BLaER1 treated with 17β-estradiol and CSF1 and Interleukin-3, amounts not matched to agents 10 nM and 100 nM (cell line): ENCODE measurements at regions not wholly inside any gene's neighbourhood (a gene's known extent, or its start where the extent isn't known, plus 50 kb on each side); places are given as distances from the start of the nearest gene placed in this dataset.

ENCODE experiments used
- H3K27ac ChIP-seq, 11 experiments: shearing (Covaris generic); formaldehyde crosslinking; 2 replicates each; pipeline ENCODE4 v1.8.1; 2022
- H3K27me3 ChIP-seq, 11 experiments: shearing (Covaris generic); formaldehyde crosslinking; 2 replicates each; pipeline ENCODE4 v1.8.1; 2022
- H3K36me3 ChIP-seq, 11 experiments: shearing (Covaris generic); formaldehyde crosslinking; 2 replicates each; pipeline ENCODE4 v1.8.1; 2022
- H3K4me1 ChIP-seq, 10 experiments: shearing (Covaris generic); formaldehyde crosslinking; 2 replicates each; pipeline ENCODE4 v1.8.1; 2022
- H3K4me2 ChIP-seq, 11 experiments: shearing (Covaris generic); formaldehyde crosslinking; 2 replicates each; pipeline ENCODE4 v1.8.1; 2022
- H3K4me3 ChIP-seq, 10 experiments: shearing (Covaris generic); formaldehyde crosslinking; 2 replicates each; pipeline ENCODE4 v1.8.1; 2022
- H3K9ac ChIP-seq, 11 experiments: shearing (Covaris generic); formaldehyde crosslinking; 2 replicates each; pipeline ENCODE4 v1.8.1; 2022
- H3K9me3 ChIP-seq, 11 experiments: shearing (Covaris generic); formaldehyde crosslinking; replicated peaks in 1 of 11; 2 replicates each; pipeline ENCODE4 v1.8.1; 2022
- H4K20me1 ChIP-seq, 11 experiments: shearing (Covaris generic); formaldehyde crosslinking; 2 replicates each; pipeline ENCODE4 v1.8.1; 2022
- Cebpa-rat ChIP-seq, 11 experiments: shearing (Covaris generic); IDR thresholded peaks; 2 replicates each; pipeline ENCODE4 v1.8.1; 2022

DNA sequence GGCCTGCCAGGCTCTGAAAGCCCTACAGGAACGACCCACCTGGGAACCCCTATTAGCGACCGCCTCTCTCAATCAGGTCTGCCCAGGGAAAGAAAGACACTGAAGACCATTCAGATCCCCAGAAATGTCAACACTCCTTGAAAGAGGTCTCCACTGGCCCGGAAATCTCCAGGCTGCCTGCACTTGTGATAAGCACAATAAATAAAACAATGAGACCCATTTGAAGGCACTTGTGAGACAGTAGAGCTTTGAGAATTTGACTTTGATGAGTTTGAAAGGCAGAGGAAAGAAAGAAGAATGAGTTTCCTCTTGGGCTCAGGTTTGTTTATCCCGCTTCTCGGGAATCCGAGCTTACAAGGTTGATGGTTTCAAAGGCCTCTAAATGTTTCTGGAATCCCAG is 416.3 kb downstream of the BUD13 start:
- H3K9ac ChIP-seq, result no peak overlapping the region
- H3K4me3 ChIP-seq, result no peak overlapping the region
- H3K36me3 ChIP-seq, result no peaks in the 10 kb centered on the region
- no peaks in the 10 kb centered on the region for H4K20me1 ChIP-seq
- H3K27me3 ChIP-seq, result no peaks in the 10 kb centered on the region
- H3K4me2 ChIP-seq, result no peak overlapping the region
- H3K4me1 ChIP-seq, result peaks cover 0 to 9% (median 5%) of the 10 kb centered on the region in 10 experiments; a peak in 8 of 20 replicates
- H3K27ac ChIP-seq, result no peak overlapping the region
- H3K9me3 ChIP-seq, result no peaks in the 10 kb centered on the region
- TF ChIP-seq Cebpa-rat (IDR thresholded peaks at IDR 0.05), result no peak

DNA sequence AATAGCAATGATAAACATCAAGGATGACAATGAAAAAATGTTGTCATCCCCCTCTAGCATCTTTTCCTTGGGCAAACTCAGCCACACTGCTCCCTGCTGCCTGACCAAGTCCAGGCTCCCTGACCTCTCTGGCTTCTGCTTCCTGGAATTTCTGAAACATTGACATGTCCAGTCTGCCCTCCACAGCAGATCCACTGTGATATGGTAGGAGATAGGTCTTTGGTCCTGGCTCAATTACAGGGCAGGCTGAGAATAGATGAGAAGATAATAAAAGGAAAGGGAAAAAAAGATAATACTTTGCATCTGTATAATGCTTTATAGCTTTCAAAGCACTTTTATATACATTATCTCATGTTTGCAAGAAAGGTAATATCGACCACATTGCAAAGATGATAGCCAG is 417.7 kb downstream of the BUD13 start:
- no peak overlapping the region for H3K27ac ChIP-seq
- no peak for TF ChIP-seq Cebpa-rat (IDR thresholded peaks at IDR 0.05)
- H3K27me3 ChIP-seq, result no peaks in the 10 kb centered on the region
- no peaks in the 10 kb centered on the region for H3K36me3 ChIP-seq
- no peak overlapping the region for H3K4me3 ChIP-seq
- no peaks in the 10 kb centered on the region for H4K20me1 ChIP-seq
- H3K9ac ChIP-seq, result no peak overlapping the region
- peaks cover 0 to 6% (median 0%) of the 10 kb centered on the region in 11 experiments; a peak in 1 of 22 replicates for H3K9me3 ChIP-seq
- peaks cover 0 to 12% (median 5%) of the 10 kb centered on the region in 10 experiments; a peak in 8 of 20 replicates for H3K4me1 ChIP-seq
- H3K4me2 ChIP-seq, result no peak overlapping the region

DNA sequence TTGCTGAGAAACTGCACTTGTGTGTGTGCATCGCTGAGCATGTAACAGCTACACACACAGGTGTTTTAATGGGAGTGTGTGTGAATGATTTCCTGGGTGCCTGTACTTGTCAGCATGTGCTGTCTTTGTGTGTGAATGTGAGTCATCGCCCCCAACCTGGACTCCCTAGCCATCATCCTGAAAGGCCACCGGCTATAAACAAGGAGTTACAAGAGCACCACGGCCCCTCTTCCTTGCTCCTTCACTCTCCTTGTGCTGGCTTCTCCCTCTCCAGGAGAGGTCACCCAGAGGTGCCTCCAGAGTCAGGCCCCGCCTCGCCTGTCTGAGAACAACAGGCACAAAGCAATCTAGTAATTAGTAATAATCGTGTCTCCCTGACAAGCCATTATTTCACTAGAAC is 419.2 kb downstream of the BUD13 start:
- no peak overlapping the region for H3K4me2 ChIP-seq
- H3K9ac ChIP-seq, result no peak overlapping the region
- H3K27ac ChIP-seq, result no peak overlapping the region
- H4K20me1 ChIP-seq, result no peaks in the 10 kb centered on the region
- H3K36me3 ChIP-seq, result no peaks in the 10 kb centered on the region
- H3K27me3 ChIP-seq, result no peaks in the 10 kb centered on the region
- TF ChIP-seq Cebpa-rat (IDR thresholded peaks at IDR 0.05), result no peak
- peaks cover 0 to 15% (median 5%) of the 10 kb centered on the region in 11 experiments; a peak in 5 of 22 replicates for H3K9me3 ChIP-seq
- peaks cover 6 to 27% (median 15%) of the 10 kb centered on the region in 10 experiments for H3K4me1 ChIP-seq
- H3K4me3 ChIP-seq, result no peak overlapping the region

DNA sequence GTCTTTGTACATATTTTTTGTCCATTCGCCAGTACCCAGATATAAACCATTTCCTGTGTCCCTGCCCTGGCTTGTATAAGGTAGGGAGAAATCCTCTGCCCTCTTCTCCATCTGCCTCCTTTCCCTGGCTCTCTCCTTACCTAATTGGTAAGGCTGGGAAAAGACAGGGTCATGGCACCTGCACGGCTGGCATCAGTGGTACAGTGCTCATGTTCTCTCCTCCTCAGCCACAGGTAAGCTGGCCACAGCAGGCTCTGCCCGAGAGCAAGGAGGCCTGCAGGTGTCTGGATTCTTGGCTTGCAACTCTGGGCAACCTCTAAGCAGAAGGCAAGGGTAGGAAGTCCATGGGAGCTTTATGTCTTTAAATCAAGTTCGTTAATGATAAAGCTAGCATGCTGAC is 419.9 kb downstream of the BUD13 start:
- no peaks in the 10 kb centered on the region for H3K36me3 ChIP-seq
- H3K27me3 ChIP-seq, result no peaks in the 10 kb centered on the region
- peaks cover 0 to 15% (median 7%) of the 10 kb centered on the region in 11 experiments; a peak in 7 of 22 replicates for H3K9me3 ChIP-seq
- no peak overlapping the region for H3K9ac ChIP-seq
- H3K4me1 ChIP-seq, result peaks cover 13 to 34% (median 22%) of the 10 kb centered on the region in 10 experiments
- no peaks in the 10 kb centered on the region for H4K20me1 ChIP-seq
- no peak overlapping the region for H3K27ac ChIP-seq
- TF ChIP-seq Cebpa-rat (IDR thresholded peaks at IDR 0.05), result no peak
- no peak overlapping the region for H3K4me3 ChIP-seq
- no peak overlapping the region for H3K4me2 ChIP-seq

DNA sequence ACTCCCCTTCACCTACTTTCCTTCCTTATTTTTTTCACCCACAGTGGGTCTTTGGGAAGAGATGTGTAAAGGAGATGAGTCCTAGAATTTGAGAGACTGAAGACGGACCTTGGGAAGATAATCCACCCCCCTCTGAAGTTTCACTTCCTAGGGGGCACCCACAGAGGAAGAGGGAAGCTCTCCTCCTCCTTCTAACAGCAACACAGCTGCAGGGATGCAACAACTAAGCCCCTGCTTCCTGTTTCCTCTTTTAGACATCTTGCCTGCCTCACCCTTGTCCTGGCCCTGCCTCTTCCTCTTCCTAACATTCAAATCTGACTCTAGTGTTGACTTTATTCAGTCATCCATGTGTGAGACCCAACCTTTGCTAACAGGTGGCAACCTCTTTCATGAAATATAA is 424.6 kb downstream of the BUD13 start:
- Histone ChIP-seq H3K27me3 (no peaks in the 10 kb centered on the region), H3K27ac (peak overlapping the region in 9 of 11 experiments; percentile 18 to 79 (median 60); a peak in 15 of 22 replicates), H3K36me3 (no peaks in the 10 kb centered on the region), H4K20me1 (no peaks in the 10 kb centered on the region), H3K4me3 (peak overlapping the region in 3 of 10 experiments; percentile 4 to 30 (median 12); a peak in 3 of 20 replicates), H3K9ac (no peak overlapping the region), H3K4me2 (peak overlapping the region; percentile 28 to 81 (median 72)), H3K9me3 (peaks cover 6 to 40% (median 28%) of the 10 kb centered on the region in 11 experiments; a peak in 19 of 22 replicates), H3K4me1 (peaks cover 13 to 35% (median 23%) of the 10 kb centered on the region in 10 experiments)
- no peak for TF ChIP-seq Cebpa-rat (IDR thresholded peaks at IDR 0.05)

DNA sequence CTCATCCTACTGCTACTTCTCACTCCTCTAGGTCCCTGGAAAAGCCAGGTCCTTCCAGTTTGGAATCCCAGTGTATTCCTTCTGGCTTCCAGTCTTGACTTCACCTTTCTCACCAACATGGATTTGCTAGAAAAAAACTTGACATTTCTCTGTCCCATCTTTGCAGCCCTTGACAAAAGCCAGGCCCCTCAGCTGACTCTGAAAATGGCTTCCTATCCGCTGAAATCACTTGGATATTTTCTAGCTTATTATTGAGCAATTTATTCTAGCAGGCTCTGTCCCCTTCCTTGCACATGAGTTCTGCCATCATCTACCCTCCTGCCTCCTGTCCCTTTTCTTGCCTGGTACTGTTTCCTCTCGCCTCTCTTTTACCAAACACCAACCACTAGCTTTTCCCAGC is 427.2 kb downstream of the BUD13 start:
- Histone ChIP-seq H3K4me1 (peaks cover 13 to 26% (median 19%) of the 10 kb centered on the region in 10 experiments), H3K9ac (no peak overlapping the region), H3K4me2 (no peak overlapping the region), H3K27me3 (no peaks in the 10 kb centered on the region), H3K4me3 (no peak overlapping the region), H4K20me1 (no peaks in the 10 kb centered on the region), H3K9me3 (peaks cover 6 to 40% (median 26%) of the 10 kb centered on the region in 11 experiments; a peak in 19 of 22 replicates), H3K27ac (no peak overlapping the region), H3K36me3 (no peaks in the 10 kb centered on the region)
- 0 out of 22 replicates have a peak, but pooled peaks of 1 of the 11 experiments have one; percentile 13 for TF ChIP-seq Cebpa-rat (IDR thresholded peaks at IDR 0.05)

DNA sequence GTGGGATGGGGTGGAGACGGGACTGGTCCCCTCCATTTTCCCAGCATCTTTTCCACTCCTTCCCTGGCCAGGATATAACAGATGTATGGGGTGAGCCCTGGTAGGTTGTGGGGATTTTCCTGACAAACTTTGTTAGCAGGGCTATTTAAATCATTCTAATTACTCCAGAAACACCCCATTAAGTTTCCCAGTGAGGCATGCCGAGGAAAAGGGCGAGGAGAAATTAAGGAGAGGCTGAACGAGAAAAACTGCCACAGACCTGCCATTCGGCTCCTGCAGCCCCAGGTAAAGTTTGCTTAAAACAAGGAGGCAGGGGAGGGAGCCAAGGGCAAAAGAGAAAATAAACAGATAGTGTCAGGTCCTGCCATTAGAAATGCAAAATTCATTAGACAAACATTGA is 428.2 kb downstream of the BUD13 start:
- no peak overlapping the region for H3K4me3 ChIP-seq
- H3K9me3 ChIP-seq, result peaks cover 6 to 35% (median 20%) of the 10 kb centered on the region in 11 experiments; a peak in 19 of 22 replicates
- peaks cover 13 to 19% (median 18%) of the 10 kb centered on the region in 10 experiments for H3K4me1 ChIP-seq
- H3K36me3 ChIP-seq, result no peaks in the 10 kb centered on the region
- no peak overlapping the region for H3K9ac ChIP-seq
- H4K20me1 ChIP-seq, result no peaks in the 10 kb centered on the region
- H3K27ac ChIP-seq, result no peak overlapping the region
- no peak for TF ChIP-seq Cebpa-rat (IDR thresholded peaks at IDR 0.05)
- no peaks in the 10 kb centered on the region for H3K27me3 ChIP-seq
- H3K4me2 ChIP-seq, result no peak overlapping the region

DNA sequence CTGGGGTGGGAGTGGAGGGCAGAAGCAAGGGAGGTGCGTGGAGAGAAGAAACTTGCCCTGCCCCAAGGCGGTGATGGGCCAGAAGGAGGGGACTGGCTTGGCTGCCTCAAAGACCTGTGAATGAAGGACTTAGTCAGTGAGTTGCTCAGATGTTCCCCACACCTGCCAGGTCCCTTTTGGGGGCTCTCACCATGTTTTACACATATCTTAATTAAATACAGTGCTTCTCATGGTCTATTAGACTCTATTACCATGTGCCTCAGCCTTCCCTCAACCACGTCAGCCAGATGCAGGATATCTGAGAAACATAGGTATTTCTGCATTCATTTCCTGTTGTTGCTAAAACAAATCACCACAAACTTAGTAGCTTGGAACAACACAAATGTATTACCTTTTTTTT is 429.5 kb downstream of the BUD13 start:
- Histone ChIP-seq H3K27me3 (no peaks in the 10 kb centered on the region), H3K9me3 (peaks cover 6 to 26% (median 17%) of the 10 kb centered on the region in 11 experiments; a peak in 20 of 22 replicates), H3K36me3 (no peaks in the 10 kb centered on the region), H3K27ac (no peak overlapping the region), H3K4me1 (peaks cover 4 to 6% (median 5%) of the 10 kb centered on the region in 10 experiments; a peak in 19 of 20 replicates), H3K4me2 (no peak overlapping the region), H3K4me3 (no peak overlapping the region), H4K20me1 (no peaks in the 10 kb centered on the region), H3K9ac (no peak overlapping the region)
- no peak for TF ChIP-seq Cebpa-rat (IDR thresholded peaks at IDR 0.05)

DNA sequence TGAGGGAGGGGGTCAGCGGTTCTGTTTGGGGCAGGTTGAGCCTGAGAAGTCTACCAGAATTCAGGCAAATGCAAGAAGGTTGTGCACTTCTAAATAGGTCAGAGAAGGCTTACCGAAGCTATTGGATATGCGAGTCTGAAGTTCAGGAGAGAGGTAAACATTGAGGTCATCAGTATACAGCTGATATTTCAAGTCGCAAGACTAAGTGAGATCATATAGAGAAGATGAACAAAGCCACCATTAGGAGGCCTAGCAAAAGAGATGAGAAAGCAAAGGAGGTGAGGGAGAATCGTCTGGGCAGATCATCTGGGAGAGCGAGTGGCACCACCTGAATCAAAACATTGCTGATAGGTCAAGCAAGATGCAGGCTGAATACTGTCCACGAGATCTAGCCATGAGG is 430.6 kb downstream of the BUD13 start:
- no peak for TF ChIP-seq Cebpa-rat (IDR thresholded peaks at IDR 0.05)
- H3K27me3 ChIP-seq, result no peaks in the 10 kb centered on the region
- H4K20me1 ChIP-seq, result no peaks in the 10 kb centered on the region
- no peak overlapping the region for H3K4me2 ChIP-seq
- H3K36me3 ChIP-seq, result no peaks in the 10 kb centered on the region
- peaks cover 11 to 31% (median 26%) of the 10 kb centered on the region in 11 experiments; a peak in 21 of 22 replicates for H3K9me3 ChIP-seq
- no peaks in the 10 kb centered on the region for H3K4me1 ChIP-seq
- H3K4me3 ChIP-seq, result no peak overlapping the region
- H3K27ac ChIP-seq, result no peak overlapping the region
- H3K9ac ChIP-seq, result no peak overlapping the region
